OCI-LY1 (cell line): ENCODE measurements at regions not wholly inside any gene's neighbourhood (a gene's known extent, or its start where the extent isn't known, plus 50 kb on each side); places are given as distances from the start of the nearest gene placed in this dataset.

ENCODE experiments used
- CTCF ChIP-seq: fragments of 200-600 bp; sonication (generic), shearing (Covaris generic); IDR thresholded peaks from 2 replicates; pipeline ENCODE4 v1.5.1; 2017; ENCODE audit warnings: mild to moderate bottlenecking, antibody characterized with exemption, low read length, moderate library complexity, mixed read lengths
- EZH2 ChIP-seq: fragments of 200-600 bp; sonication (generic), shearing (Covaris generic); IDR thresholded peaks from 2 replicates; pipeline ENCODE4 v1.8.0; 2017; ENCODE audit warnings: borderline replicate concordance, mixed run types, mild to moderate bottlenecking, antibody characterized with exemption, low read length, moderate library complexity, mixed read lengths

GRCh38 chr2:42877511-42877910, 85.1 kb upstream of the HAAO start:
- TF ChIP-seq CTCF, result no peak
- no peak for TF ChIP-seq EZH2
